Fibroblast of skin of abdomen (primary cell): ENCODE measurements at regions not wholly inside any gene's neighbourhood (a gene's known extent, or its start where the extent isn't known, plus 50 kb on each side); places are given as distances from the start of the nearest gene placed in this dataset.
A peak's percentile ranks its signal among the peaks of the same experiment; 100 is the strongest.
"Not testable (repeated sequence)": the region's sequence is repeated elsewhere in the genome, so short reads cannot be mapped to it uniquely, and the experiment has no call there.

Source experiments
- DNase-seq: peaks from one replicate; pipeline ENCODE4 v3.0.0-alpha.2; 2013

DNA sequence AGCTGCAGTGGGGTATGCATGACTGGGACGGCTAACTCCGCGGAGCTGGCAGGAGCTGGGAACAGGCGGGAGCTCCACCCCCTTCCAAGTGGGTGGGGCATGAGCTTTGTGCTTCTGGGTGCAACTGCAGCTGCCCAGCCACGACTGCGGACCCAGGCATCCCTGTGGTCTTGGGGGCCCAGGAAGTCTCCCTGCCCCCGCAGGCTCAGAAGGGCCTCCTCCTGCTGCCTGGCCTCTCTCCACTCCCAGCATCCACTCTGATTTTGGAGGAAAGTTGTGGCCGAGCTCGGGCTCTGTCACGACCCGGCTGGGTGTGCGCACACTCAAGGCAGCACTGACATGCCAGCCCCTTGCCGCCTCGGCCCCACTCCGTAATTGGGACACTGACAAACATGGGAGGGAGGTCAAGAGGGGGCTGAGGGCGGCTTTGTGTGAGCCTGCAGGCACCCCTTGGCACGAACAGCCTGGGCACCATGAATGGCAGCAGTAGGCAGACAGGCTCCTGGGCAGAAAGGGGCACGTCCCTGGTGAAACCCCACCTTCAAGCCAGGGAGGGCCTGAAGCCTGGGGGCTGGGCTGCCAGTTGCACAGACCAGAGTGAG lies 822.6 kb downstream of the GLUD2 start:
- no peak for DNase-seq

DNA sequence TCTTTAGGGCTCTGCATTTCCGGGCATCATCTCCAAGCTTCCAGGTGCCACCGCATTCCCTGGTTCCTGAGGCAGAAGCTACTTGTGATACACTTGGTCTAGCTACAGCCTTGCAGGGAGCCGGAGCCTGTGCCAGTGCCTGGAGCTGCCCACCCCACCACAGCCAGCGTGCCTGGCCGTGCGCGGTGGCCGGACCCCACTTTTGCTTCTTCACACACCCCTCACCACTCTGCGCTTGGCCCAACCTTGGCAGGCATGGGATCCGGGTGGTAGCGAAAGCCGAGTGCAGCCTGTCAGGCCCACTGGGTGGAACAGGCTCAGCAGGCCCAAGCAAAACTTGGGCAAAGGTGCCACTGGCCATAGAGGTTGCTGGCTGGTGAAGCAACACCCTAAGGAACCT lies 823.7 kb downstream of the GLUD2 start:
- DNase-seq, result no peak

DNA sequence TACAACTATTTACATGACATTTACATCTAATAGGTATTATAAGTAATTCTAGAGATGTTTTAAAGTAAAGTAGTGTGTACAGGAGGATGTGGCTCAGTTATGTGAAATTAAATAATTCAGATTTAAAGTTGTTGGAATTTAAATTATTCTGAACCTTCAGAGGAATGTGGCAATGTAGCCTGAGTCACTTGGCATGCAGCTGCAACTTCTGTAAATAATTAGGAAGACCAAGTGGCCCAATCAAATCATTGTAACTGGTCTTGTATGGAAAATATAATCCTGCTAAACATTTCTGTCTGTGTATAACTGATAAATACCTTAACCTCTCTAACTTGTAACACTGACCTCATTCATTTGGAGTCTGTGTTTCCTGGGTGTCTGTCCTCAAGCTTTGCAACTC lies 828.9 kb downstream of the GLUD2 start:
- peak; percentile 83 for DNase-seq

DNA sequence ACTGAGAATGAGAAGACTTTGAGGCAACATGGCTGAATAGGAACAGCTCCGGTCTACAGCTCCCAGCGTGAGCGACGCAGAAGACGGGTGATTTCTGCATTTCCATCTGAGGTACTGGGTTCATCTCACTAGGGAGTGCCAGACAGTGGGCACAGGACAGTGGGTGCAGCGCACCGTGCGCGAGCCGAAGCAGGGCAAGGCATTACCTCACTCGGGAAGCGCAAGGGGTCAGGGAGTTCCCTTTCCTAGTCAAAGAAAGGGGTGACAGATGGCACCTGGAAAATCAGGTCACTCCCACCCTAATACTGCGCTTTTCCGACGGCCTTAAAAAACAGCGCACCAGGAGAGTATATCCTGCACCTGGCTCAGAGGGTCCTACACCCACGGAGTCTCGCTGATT lies 829.9 kb downstream of the GLUD2 start:
- not testable (repeated sequence) for DNase-seq

DNA sequence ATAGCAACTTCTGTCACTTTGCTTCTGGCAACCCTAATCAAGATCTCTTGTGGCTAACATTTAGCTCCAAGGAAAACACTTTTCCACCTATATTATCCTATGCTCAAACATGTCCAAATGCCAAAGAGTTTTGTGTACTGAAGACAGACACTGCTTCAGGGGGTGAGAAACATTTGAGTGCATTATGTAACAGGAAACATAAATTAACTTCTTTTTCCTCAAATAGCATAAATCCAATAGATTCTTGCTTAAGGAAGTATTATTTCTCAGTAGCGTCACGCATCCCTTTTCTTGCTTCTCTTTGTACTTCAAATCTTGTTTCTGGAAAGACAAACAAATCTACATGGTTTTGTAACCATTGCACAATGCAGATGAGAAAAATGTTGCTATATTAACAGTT lies 839.1 kb downstream of the GLUD2 start:
- peak; percentile 0 for DNase-seq

DNA sequence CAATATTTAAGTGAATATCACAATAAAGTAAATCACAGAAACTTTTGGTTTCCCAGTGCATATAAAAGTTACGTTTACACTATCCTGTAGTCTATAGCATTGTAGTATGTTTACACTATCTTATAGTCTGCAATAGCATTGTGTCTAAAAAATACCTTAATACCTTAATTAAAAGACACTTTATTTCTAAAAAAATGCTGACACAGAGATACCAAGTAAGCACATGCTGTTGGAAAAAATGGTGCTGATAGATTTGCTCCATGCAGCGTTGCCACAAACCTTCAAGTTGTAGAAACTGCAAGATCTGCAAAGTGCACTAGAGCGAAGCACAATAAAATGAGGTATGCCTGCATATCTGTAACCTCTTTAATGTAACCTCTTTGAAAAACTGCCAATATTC lies 847.3 kb downstream of the GLUD2 start:
- DNase-seq, result no peak

DNA sequence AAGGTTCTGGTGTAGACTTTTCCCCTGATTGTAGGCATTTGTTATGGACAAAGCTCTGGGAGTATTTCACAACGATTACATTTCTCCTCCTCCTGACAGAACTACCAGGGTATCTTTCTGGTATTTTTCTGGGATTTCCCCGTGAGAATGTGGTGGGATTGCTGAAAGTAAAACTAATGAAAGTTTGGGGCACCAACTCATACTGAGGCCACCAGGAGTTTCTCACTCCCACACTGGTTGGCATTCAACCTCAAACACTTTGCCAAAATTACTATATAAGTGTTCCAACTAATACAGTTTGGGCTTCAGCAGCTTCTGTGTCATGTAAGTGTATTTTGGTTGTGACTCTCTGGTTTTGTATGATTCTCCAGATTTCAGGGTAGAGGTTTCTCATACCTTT lies 855.1 kb downstream of the GLUD2 start:
- no peak for DNase-seq

DNA sequence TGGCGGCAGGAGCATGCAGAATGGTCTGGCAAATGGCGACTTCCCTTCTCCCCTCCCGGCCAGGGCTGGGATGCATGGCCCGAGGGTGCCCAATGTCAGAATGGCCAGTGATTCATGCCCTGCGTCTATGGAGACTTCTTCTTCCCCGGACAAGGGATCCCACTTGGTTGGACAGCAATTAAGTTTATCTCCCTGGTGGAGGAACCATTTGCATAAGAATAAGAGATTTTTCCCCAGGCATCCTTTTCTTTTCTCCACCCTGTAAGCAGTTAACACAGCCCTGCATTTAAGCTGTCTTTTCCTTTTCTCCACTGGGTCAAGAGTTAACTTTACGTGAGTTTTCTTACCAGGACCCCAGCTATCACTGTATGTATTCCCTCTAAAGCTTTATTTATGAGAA lies 856.6 kb downstream of the GLUD2 start:
- DNase-seq, result no peak

DNA sequence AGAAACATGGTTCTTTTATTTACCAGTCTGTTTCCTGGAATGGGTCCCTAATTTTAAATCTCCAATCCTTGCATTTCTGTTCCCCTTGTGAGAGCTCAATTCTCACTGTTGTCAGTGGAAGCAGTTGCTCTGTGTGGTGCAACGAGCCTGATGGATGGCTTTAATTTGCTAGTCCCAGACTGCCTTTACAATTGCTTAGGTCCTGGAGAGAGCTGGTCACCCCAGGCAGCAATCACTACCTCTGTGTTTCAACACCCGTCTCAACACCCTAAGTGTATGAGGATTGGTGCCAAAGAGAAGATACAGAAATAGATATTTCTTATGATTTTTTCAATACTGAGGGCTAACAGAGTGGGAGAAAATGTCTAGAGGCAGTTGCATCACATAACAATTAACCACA lies 873.8 kb downstream of the GLUD2 start:
- DNase-seq, result no peak

DNA sequence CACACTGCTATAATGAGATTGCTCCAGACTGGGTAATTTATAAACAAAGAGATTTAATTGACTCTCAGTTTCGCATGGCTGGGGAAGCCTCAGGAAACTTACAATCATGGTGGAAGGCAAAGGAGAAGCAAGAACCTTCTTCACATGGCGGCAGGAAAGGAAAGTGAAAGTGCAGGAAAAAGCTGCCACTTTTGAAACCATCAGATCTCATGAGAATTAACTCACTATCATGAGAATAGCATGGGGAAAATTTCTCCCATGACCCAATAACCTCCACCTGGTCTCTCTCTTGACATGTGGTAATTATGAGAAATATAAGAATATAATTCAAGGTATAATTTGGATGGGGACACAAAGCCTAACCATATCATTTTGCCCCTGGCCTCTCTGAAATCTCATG lies 884.2 kb downstream of the GLUD2 start:
- DNase-seq, result no peak

DNA sequence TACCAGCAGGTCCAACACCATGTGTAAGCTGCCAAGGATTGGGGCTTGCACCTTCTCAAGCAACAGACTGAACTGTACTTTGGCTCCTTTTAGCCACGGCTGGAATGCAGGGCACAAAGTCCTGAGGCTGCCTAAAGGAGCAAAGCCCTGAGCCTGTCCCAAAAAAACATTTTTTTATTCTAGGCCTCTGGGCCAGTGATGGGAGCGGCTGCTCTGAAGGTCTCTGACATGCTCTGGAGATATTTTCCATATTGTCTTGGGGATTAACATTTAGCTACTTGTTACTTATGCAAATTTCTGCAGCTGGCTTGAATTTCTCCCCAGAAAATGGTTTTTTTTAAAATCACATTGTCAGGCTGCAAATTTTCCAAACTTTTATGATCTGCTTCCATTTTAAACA lies 885.3 kb downstream of the GLUD2 start:
- no peak for DNase-seq

DNA sequence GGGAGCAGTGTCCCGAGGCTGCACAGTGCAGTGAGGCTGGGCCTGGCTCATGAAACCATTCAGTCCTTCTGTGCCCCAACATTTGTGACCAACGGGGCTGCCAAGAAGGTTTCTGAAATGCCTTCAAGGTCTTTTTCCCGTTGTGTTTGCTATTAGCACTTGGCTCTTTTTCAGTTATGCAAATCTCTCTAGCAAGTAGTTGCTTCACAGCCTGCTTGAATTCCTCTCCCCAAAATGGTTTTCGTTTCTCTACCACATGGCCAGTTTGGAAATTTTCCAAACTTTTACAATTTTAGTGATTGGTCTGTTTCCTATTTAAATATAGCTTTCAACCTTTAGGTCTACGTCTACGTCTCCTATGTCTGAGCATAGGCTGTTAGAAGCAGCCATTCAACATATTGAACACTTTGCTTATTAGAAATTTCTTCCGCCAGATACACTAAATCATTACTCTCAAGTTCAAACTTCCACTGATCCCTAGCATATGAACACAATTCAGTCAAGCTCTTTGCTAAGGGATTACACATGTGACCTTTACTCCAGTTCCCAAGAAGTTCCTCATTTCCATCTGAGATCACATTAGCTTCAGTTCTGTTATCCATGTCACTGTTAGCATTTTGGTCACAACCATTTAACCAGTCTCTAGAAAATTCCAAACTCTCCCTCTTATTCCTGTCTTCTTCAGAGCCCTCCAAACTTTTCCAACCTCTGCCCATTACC lies 901.8 kb downstream of the GLUD2 start:
- peak; percentile 35 for DNase-seq

DNA sequence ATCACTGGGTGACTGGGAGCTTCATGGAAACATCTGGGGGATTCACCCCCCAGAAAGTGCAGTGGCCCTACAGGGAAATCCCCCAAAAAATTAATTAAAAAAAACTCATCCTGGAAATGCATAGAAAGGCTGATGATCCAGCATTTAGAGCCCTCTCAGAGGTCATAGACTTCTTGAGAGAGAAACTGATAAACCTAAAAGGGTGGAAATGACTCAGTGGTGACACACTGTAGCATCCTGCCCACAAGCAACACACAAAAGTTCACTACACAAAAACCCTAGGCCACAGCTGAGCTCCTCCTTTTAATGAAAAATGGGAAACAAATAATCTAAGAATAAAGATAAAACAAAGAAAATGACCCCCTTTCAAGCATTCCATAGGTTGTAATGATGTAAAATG lies 911.5 kb downstream of the GLUD2 start:
- peak; percentile 1 for DNase-seq

DNA sequence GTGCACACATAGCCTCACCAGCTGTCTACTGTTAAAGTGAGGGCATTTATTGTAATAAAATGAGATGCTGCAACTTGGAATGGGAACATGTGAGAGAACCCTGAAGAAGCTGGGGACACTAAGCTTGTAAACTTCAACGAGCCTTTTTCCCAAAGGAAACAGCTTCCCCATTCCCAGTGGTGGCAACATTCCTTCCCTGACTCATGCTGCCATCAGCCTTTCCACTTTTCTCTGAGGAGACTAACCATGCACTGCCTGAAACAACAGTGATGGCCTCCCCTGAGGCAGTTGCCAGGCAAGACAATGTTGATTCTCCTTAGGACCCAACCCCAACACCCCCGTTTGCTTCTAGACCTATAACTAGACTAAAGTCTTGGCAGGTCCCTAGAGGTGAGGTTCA lies 928.3 kb downstream of the GLUD2 start:
- DNase-seq, result peak; percentile 0

DNA sequence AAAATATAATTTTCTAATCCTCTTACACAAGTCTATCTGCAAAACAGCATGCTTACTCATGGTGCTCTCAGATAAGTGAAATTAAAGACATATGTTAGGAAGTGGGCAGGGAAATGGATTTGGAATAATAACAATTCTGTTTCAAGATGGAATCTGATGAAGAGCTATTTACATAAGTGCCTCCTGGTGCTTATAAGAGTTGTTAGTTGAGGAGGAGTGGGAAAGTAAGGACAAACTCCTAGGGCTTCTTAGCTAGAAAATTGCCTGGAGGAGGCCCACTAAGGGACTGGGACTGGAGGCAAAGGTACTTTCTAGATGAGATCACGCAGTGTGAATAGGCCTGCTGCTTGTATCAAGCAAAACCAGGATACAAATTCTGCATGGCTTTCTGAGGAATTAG lies 939.8 kb downstream of the GLUD2 start:
- DNase-seq, result peak; percentile 72

DNA sequence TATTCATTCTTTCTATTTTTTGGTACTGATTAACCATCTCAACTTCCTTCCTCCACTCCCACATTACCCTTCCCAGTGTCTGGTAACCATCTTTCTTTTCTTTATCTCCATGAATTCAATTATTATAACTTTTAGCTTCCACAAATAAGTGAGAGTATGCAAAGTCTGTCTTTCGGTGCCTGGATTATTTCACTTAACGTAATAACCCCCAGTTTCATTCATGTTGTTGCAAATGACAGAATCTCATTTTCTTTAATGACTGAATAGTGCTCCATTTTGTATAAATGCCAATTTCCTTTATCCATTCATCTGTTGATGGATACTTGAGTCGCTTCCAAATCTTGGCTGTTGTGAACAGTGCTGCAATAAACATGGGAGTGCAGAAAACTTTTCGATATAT lies 940.4 kb downstream of the GLUD2 start:
- DNase-seq, result no peak

DNA sequence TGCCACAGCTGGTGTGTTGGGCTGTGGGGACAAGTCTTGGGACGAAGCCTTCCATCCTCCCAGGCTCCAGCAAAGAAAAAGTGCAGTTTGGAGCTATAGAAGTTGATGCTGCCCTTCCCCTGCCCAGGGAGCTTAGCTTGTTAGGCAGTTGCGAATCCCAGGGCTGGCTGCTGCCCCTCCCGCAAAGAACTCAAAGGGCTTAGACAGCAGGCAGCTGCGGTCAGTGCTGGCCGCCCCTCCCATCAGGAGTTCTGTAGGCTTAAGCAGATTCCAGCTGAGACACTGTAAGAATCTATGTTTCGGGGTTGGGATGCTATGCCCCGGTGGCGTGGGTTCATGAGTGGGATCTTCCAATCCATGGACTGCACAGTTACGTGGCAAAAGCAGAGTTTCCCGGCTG lies 956.7 kb downstream of the GLUD2 start:
- no peak for DNase-seq

DNA sequence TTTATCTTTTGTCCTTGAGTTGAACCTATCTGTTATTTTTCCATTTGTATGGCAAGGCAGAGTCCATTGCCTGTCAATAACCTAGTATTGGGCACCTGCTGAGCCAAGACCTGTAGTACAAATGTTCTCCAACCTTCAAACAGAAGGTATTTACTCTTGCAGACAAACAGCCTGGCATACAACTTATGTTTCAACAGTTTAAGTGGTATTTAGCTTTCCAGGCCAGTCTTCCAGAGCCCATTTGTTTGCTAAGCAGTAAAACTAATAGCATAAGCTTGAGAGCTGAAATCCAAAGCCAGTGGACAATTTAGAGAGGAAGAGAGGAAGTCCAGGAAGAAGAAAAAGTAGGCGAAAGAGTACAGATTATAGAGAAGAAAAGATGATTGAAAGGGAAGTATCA lies 979.3 kb downstream of the GLUD2 start:
- no peak for DNase-seq

DNA sequence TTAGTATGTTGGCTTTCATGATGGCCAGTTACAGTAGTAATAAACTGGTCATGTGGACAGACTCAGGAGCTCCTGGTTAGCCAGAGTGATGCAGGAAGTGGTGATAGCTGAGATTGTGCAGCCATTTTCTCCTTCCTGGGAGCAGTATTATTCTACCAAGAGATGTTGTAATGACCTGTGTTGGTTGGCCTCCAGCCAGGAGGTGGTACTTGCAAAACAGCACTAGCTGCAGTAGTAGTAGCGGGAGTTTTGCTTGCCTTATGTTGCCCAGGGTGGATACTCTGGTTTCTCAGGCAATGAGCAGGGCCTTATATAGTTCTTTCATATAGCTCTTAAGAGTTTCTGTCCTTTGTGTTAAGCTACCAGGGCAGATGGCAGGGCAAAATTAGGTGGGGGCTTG lies 998.8 kb downstream of the GLUD2 start:
- DNase-seq, result peak; percentile 3

DNA sequence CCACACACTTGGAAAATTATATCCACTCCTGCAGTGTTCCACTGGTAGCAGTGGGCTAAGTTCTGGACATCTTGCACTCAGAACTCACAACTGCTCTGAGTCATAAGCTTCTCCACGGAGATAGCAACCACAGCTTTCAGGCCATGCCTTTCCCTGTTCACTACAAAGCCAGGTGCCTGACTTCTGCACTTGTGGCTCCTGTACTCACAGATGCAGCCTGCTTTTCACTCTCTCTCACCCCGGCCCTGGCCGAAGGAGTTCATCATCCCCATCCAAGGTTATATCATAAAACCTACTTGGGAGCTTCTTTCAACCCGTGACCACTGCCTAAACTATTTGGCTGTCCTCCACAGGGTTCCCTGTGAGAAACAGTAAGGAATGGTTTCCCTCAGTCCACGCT lies 999.4 kb downstream of the GLUD2 start:
- DNase-seq, result peak; percentile 35

DNA sequence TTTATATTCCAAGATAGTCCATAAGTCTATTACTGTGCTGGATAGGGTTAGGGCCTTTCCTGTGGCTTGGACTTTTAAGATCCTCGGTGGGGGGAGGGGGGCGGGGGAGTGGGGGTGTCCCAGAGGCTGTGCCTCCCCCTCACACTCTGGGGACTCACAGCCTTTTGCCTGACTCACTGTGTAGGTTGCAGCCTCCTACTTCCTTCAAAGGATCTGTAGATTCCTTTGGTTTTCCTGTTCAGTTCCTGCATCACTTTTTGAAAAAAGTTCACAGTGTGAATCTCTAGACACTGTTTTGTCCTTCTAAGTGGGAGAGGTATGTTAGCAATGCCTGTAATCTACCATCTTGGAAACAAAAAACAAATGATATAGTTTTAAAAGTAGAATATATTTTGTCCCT lies 999.9 kb downstream of the GLUD2 start:
- DNase-seq, result peak; percentile 49

DNA sequence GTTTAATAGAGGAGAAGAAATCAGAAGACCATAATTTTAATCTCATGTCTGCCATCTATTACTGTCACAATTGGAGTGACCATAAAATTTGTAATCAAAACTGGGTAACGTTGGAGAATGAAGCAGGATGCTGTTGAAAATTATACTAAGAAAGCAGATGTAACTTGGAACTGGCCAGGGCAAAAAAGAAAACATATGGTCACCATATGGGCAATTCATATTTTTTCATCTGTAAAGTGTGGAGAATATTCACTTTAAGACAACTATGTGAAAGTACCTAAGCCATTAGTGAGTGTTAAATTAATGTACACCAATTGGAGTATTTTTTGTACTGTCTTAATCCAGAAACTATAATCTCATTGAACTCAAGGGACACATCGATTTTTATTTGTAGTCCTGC lies 1008.0 kb downstream of the GLUD2 start:
- peak; percentile 1 for DNase-seq

DNA sequence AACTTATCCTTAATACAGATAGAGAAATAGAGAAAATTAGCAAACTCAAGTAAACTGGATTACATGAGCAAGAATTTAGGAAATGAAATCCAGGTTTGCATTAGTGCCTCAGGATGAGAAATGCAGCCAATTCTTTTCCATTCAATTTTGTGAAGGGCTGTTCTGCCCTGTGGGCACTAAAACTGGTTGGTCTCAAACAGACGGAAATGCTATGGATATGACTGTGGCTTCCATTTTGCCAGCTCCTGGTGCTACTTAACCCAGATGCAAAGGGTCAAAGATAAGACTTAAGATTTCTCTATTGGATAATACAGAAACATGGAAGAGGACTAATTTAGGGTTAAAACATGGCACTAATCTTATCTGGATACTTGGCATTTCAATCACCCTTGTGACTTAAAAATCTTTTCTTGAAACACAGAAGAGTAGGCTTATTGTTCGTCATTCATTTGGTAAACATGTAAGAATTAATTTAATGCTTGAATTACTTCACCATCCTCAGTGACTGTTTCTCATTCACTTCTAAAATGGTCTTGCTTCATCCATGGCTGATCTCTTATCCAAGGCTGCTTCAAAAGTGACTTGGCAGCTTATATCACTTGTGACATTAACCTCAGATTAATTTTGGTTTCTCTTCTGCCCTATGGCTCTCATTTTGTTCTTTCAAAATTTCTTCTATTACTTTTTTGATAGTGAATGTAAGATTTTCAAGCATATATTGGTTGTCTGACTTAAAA lies 1008.7 kb downstream of the GLUD2 start:
- DNase-seq, result no peak

DNA sequence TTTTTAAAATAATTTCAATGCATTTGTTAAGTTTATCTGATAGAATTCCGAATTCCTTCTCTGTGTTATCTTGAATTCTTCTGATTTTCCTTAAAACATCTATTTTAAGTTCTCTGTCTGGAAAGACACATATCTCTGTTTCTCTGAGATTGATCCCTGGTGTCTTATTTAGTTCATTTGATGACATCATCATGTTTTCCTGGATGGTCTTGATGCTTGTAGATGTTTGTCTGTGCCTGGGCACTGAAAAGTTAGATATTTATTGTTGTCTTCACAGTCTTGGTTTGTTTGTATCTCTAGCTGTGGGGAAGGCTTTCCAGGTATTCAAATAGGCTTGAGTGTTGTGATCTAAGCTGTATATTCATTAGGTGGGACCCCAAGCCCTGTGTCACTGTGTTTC lies 1028.8 kb downstream of the GLUD2 start:
- no peak for DNase-seq
